Neural progenitor cell (in vitro differentiated cells): ENCODE measurements at regions not wholly inside any gene's neighbourhood (a gene's known extent, or its start where the extent isn't known, plus 50 kb on each side); places are given as distances from the start of the nearest gene placed in this dataset.

Experiments used
- DNase-seq: peaks from one replicate; pipeline ENCODE4 v3.0.0-alpha.2; 2016; ENCODE audit warnings: low spot score
- H2AFZ ChIP-seq: fragments of 200-600 bp; sonication (generic); replicated peaks from 2 replicates; pipeline ENCODE4 v1.6.1; 2016; ENCODE audit warnings: antibody characterized with exemption
- H3F3A ChIP-seq: fragments of 200-600 bp; sonication (generic); 2 replicates; pipeline ENCODE4 v1.6.1; 2016; ENCODE audit warnings: antibody characterized with exemption, low read depth
- H3K27ac ChIP-seq: fragments of 200-600 bp; sonication (generic); 2 replicates; pipeline ENCODE4 v1.5.1; 2016; ENCODE audit warnings: mild to moderate bottlenecking
- H3K27me3 ChIP-seq: fragments of 200-600 bp; sonication (generic); 2 replicates; pipeline ENCODE4 v1.6.1; 2016; ENCODE audit warnings: mild to moderate bottlenecking, moderate library complexity
- H3K36me3 ChIP-seq: fragments of 200-600 bp; sonication (generic); 2 replicates; pipeline ENCODE4 v1.5.1; 2016
- H3K4me1 ChIP-seq: fragments of 200-600 bp; sonication (generic); 2 replicates; pipeline ENCODE4 v1.6.1; 2016; ENCODE audit warnings: mixed run types
- H3K4me2 ChIP-seq: fragments of 200-600 bp; sonication (generic); 2 replicates; pipeline ENCODE4 v1.6.1; 2016
- H3K4me3 ChIP-seq: fragments of 200-600 bp; sonication (generic); 2 replicates; pipeline ENCODE4 v1.5.1; 2016
- H3K79me2 ChIP-seq: fragments of 200-600 bp; sonication (generic); 2 replicates; pipeline ENCODE4 v1.6.1; 2016; ENCODE audit warnings: low read depth
- H3K9ac ChIP-seq: fragments of 200-600 bp; sonication (generic); 2 replicates; pipeline ENCODE4 v1.6.1; 2016
- H3K9me3 ChIP-seq: fragments of 200-600 bp; sonication (generic); 2 replicates; pipeline ENCODE4 v1.5.1; 2016; ENCODE audit warnings: low read depth
- H4K20me1 ChIP-seq: fragments of 200-600 bp; sonication (generic); 2 replicates; pipeline ENCODE4 v1.6.1; 2016; ENCODE audit warnings: low read depth
- H3K27ac Mint-ChIP-seq: 3 replicates; pipeline ENCODE4 v1.8.0; 2021; ENCODE audit warnings: mixed read lengths
- H3K27me3 Mint-ChIP-seq: 2 replicates; pipeline ENCODE4 v1.8.0; 2022; ENCODE audit warnings: low read depth, mild to moderate bottlenecking, inconsistent platforms, moderate library complexity, mixed read lengths; ENCODE audit not compliant: insufficient read depth
- H3K36me3 Mint-ChIP-seq: 3 replicates; pipeline ENCODE4 v1.8.0; 2021; ENCODE audit warnings: mixed read lengths
- H3K4me1 Mint-ChIP-seq: 3 replicates; pipeline ENCODE4 v1.8.0; 2021; ENCODE audit warnings: mixed read lengths
- H3K4me3 Mint-ChIP-seq: 3 replicates; pipeline ENCODE4 v1.8.0; 2021; ENCODE audit warnings: mild to moderate bottlenecking, moderate library complexity, mixed read lengths
- H3K9me3 Mint-ChIP-seq: 3 replicates; pipeline ENCODE4 v1.8.0; 2020; ENCODE audit warnings: mixed read lengths
- EZH2 ChIP-seq: fragments of 200-600 bp; sonication (generic); IDR thresholded peaks from 2 replicates; pipeline ENCODE4 v1.6.1; 2017; ENCODE audit warnings: antibody characterized with exemption, mild to moderate bottlenecking, moderate library complexity
- EZH2phosphoT487 ChIP-seq: fragments of 200-600 bp; sonication (generic); IDR thresholded peaks from 2 replicates; pipeline ENCODE4 v1.6.1; 2017; ENCODE audit warnings: antibody characterized with exemption
- TF ChIP-seq, protein P1 (sequence below): fragments of 200-600 bp; sonication (generic); IDR thresholded peaks from 2 replicates; pipeline ENCODE4 v1.5.1; 2017; ENCODE audit warnings: antibody characterized with exemption, mild to moderate bottlenecking

DNA sequence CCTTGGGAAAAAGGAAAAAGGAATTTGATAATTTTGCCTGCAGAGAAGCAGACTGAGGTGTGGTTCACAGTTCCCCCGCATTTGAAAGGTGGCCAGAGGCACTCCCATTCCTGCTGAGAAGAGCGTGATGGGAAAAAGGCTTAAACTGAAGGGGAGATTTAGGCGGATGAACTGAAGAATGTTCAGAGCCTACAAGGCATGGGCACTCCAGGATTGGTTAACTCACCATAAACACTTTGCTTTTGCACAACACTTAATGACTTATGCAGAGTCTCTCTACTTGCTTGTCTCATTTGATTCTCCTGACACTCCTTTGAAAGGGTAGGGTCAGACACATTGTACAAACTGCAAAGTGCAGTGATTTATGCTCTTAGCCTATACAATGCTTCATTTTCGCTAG, 119.6 kb upstream of the RUNX1 start:
- no peak overlapping the region for H3K4me2 ChIP-seq
- no peaks in the 10 kb centered on the region for H3K9me3 Mint-ChIP-seq
- H3K4me1 Mint-ChIP-seq, result peaks cover 8% of the 10 kb centered on the region
- H3K79me2 ChIP-seq, result no peaks in the 10 kb centered on the region
- H3K36me3 ChIP-seq, result no peaks in the 10 kb centered on the region
- H3K9ac ChIP-seq, result no peak overlapping the region
- no peaks in the 10 kb centered on the region for H3K27me3 ChIP-seq
- no peak overlapping the region for H3K27ac ChIP-seq
- H3K36me3 Mint-ChIP-seq, result no peaks in the 10 kb centered on the region
- H3K4me3 ChIP-seq, result no peak overlapping the region
- peaks cover 7% of the 10 kb centered on the region for H3K27me3 Mint-ChIP-seq
- no peaks in the 10 kb centered on the region for H3F3A ChIP-seq
- TF ChIP-seq EZH2phosphoT487 (no peak), EZH2 (no peak)
- TF ChIP-seq, protein P1, sequence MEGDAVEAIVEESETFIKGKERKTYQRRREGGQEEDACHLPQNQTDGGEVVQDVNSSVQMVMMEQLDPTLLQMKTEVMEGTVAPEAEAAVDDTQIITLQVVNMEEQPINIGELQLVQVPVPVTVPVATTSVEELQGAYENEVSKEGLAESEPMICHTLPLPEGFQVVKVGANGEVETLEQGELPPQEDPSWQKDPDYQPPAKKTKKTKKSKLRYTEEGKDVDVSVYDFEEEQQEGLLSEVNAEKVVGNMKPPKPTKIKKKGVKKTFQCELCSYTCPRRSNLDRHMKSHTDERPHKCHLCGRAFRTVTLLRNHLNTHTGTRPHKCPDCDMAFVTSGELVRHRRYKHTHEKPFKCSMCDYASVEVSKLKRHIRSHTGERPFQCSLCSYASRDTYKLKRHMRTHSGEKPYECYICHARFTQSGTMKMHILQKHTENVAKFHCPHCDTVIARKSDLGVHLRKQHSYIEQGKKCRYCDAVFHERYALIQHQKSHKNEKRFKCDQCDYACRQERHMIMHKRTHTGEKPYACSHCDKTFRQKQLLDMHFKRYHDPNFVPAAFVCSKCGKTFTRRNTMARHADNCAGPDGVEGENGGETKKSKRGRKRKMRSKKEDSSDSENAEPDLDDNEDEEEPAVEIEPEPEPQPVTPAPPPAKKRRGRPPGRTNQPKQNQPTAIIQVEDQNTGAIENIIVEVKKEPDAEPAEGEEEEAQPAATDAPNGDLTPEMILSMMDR, result no peak
- H3K4me3 Mint-ChIP-seq, result no peak overlapping the region
- peak; percentile 14 for DNase-seq
- H3K9me3 ChIP-seq, result no peaks in the 10 kb centered on the region
- H2AFZ ChIP-seq, result no peak overlapping the region
- no peaks in the 10 kb centered on the region for H4K20me1 ChIP-seq
- peaks cover 6% of the 10 kb centered on the region for H3K4me1 ChIP-seq
- no peak overlapping the region for H3K27ac Mint-ChIP-seq

DNA sequence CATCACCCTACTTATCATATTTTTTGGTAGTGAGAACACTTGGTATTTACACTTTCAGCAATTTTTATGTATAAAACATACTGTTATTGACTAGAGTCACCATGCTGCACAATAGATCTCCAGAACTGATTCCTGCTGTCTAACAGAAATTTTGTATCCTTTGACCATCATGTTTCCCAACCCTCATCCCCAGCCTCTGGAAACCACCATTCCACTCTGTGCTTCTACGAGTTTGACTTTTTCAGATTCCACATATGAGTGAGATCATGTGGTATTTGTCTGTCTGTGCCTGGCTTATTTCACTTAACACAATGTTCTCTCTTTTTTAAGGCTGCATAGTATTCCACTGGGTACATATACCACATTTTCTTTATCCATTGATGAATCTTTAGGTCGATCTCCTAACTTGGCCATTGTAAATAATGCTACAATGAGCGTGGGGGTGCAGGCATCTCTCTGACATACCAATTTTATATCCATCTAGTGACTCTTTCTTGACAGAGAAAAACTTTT, 115.9 kb upstream of the RUNX1 start:
- Histone ChIP-seq H3K4me3 (no peak overlapping the region), H3K27me3 (no peaks in the 10 kb centered on the region), H3K27ac (no peak overlapping the region), H2AFZ (no peak overlapping the region), H3F3A (no peaks in the 10 kb centered on the region), H4K20me1 (no peaks in the 10 kb centered on the region), H3K9me3 (no peaks in the 10 kb centered on the region), H3K79me2 (no peaks in the 10 kb centered on the region), H3K4me2 (no peak overlapping the region), H3K4me1 (peaks cover 6% of the 10 kb centered on the region), H3K36me3 (no peaks in the 10 kb centered on the region), H3K9ac (no peak overlapping the region)
- DNase-seq, result no peak
- Mint-ChIP-seq H3K9me3 (no peaks in the 10 kb centered on the region), H3K4me1 (peaks cover 8% of the 10 kb centered on the region), H3K27me3 (peaks cover 10% of the 10 kb centered on the region), H3K27ac (no peak overlapping the region), H3K4me3 (no peak overlapping the region), H3K36me3 (no peaks in the 10 kb centered on the region)
- TF ChIP-seq, protein P1, result no peak
- TF ChIP-seq EZH2phosphoT487 (no peak), EZH2 (no peak)

DNA sequence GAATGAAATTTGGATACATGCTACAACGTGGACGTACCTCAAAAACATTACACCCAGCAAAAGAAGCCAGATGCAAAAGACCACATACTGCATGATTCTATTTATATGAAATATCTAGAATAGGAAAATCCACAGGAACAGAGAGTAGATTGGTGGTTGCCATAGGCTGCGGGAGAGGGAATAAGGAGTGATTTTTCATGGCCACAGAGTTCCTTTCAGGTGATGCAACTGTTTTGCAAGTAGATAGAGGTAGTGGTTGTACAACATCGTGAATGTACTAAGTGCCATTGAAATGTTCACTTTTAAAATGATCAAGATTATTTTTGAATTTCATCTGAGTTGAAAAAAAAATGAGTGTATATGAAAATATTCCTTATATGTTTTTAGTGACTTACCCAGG, 115.3 kb upstream of the RUNX1 start:
- Histone ChIP-seq H3K4me3 (no peak overlapping the region), H3K9ac (no peak overlapping the region), H3K9me3 (no peaks in the 10 kb centered on the region), H3F3A (no peaks in the 10 kb centered on the region), H3K27me3 (no peaks in the 10 kb centered on the region), H3K79me2 (no peaks in the 10 kb centered on the region), H2AFZ (no peak overlapping the region), H3K4me1 (peaks cover 6% of the 10 kb centered on the region), H3K36me3 (no peaks in the 10 kb centered on the region), H3K27ac (no peak overlapping the region), H3K4me2 (no peak overlapping the region), H4K20me1 (no peaks in the 10 kb centered on the region)
- H3K36me3 Mint-ChIP-seq, result no peaks in the 10 kb centered on the region
- H3K9me3 Mint-ChIP-seq, result no peaks in the 10 kb centered on the region
- H3K27ac Mint-ChIP-seq, result no peak overlapping the region
- H3K4me1 Mint-ChIP-seq, result peaks cover 8% of the 10 kb centered on the region
- TF ChIP-seq, protein P1, result no peak
- TF ChIP-seq EZH2 (no peak), EZH2phosphoT487 (no peak)
- no peak for DNase-seq
- H3K27me3 Mint-ChIP-seq, result peaks cover 10% of the 10 kb centered on the region
- no peak overlapping the region for H3K4me3 Mint-ChIP-seq
